ENCODE measurements at regions not wholly inside any gene's neighbourhood (a gene's known extent, or its start where the extent isn't known, plus 50 kb on each side); places are given as distances from the start of the nearest gene placed in this dataset.

- H3K27me3 Mint-ChIP-seq (ENCODE audit: unreplicated experiment): peaks cover 2% of the 10 kb centered on the region
- TF ChIP-seq CTCF (IDR thresholded peaks at IDR 0.05; ENCODE audit: unreplicated experiment): no peak
- no peak overlapping the region for H3K4me3 Mint-ChIP-seq (ENCODE audit: unreplicated experiment)
- no peak overlapping the region for H3K27ac Mint-ChIP-seq (ENCODE audit: unreplicated experiment)
- H3K4me1 Mint-ChIP-seq (ENCODE audit: unreplicated experiment): no peaks in the 10 kb centered on the region
- no peaks in the 10 kb centered on the region for H3K9me3 Mint-ChIP-seq (ENCODE audit: unreplicated experiment)
- H3K36me3 Mint-ChIP-seq (ENCODE audit: low read depth, unreplicated experiment): no peaks in the 10 kb centered on the region
- DNase-seq (ENCODE audit: low spot score): no peak
Observed at GRCh38 chrX:63855896-63856295, 70.9 kb upstream of the ARHGEF9 start.

- Mint-ChIP-seq H3K4me3 (ENCODE audit: unreplicated experiment) (no peak overlapping the region), H3K27ac (ENCODE audit: unreplicated experiment) (no peak overlapping the region), H3K27me3 (ENCODE audit: unreplicated experiment) (peaks cover 2% of the 10 kb centered on the region), H3K4me1 (ENCODE audit: unreplicated experiment) (no peaks in the 10 kb centered on the region), H3K36me3 (ENCODE audit: low read depth, unreplicated experiment) (peaks cover 2% of the 10 kb centered on the region), H3K9me3 (ENCODE audit: unreplicated experiment) (peaks cover 1% of the 10 kb centered on the region)
- no peak for DNase-seq (ENCODE audit: low spot score)
- no peak for TF ChIP-seq CTCF (IDR thresholded peaks at IDR 0.05; ENCODE audit: unreplicated experiment)
Observed at GRCh38 chrX:63835361-63835760, 50.3 kb upstream of the ARHGEF9 start.
